ENCODE measurements at regions not wholly inside any gene's neighbourhood (a gene's known extent, or its start where the extent isn't known, plus 50 kb on each side); places are given as distances from the start of the nearest gene placed in this dataset.

DNA sequence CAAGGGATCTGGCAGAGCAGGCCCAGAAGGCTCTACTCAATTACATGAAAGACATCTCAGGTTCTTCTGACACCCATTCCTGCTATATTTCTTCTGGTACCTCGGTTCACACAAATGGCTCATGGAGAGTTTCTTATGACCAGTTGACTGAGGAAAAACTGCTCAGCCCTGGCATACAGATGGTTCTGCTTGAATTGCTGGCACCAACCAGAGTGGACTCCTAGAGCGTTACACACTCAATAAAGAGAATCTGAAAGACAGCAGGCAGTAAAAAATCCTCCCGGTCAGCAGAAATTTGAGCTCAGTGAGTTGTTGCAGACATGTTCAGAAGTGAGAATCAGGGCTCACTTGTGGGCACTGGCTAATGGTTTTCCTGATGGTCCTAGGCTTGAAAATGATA is 434.4 kb downstream of the TCERG1L start:
- FAIRE-seq, result no peak
- TF ChIP-seq TAF1 (IDR thresholded peaks at IDR 0.05; ENCODE audit: low read depth, low read length) (no peak), POU2F2 (IDR thresholded peaks at IDR 0.05; ENCODE audit: low read depth, low read length) (no peak), POLR2A (IDR thresholded peaks at IDR 0.05; ENCODE audit: low read depth, low read length) (no peak), PAX5 (IDR thresholded peaks at IDR 0.05; ENCODE audit: insufficient read depth, low read length, severe bottlenecking) (no peak), SPI1 (IDR thresholded peaks at IDR 0.05; ENCODE audit: low read depth, low read length) (no peak), POLR2AphosphoS5 (IDR thresholded peaks at IDR 0.05; ENCODE audit: low read depth, low read length) (no peak)
- no peak for DNase-seq (ENCODE audit: insufficient read length, low spot score)

DNA sequence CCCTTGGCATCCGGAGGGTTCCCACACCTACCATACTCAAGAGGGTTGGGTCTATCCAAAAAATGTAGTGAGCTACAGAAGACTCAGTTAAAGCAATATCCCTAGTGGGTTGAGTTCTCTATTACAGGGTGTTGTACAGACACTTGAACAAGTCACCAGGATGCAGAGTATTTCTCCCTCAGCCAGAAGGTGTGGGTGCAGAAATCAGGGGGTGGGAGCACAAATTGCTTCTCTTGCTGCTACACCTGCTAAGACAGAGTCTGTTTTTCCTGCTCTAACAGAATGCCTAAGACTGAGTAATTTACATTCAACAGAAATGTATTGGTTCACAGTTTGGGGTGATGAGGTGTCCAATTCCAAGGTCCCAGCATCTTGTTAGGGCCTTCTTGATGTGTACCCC is 433.4 kb downstream of the TCERG1L start:
- DNase-seq (ENCODE audit: insufficient read length, low spot score), result no peak
- FAIRE-seq, result no peak
- no peak for TF ChIP-seq POU2F2 (IDR thresholded peaks at IDR 0.05; ENCODE audit: low read depth, low read length)
- TF ChIP-seq PAX5 (IDR thresholded peaks at IDR 0.05; ENCODE audit: insufficient read depth, low read length, severe bottlenecking), result no peak
- TF ChIP-seq POLR2A (IDR thresholded peaks at IDR 0.05; ENCODE audit: low read depth, low read length), result no peak
- TF ChIP-seq TAF1 (IDR thresholded peaks at IDR 0.05; ENCODE audit: low read depth, low read length), result no peak
- TF ChIP-seq POLR2AphosphoS5 (IDR thresholded peaks at IDR 0.05; ENCODE audit: low read depth, low read length), result no peak
- no peak for TF ChIP-seq SPI1 (IDR thresholded peaks at IDR 0.05; ENCODE audit: low read depth, low read length)

GRCh38 chr10:130882906-130883305 is 428.6 kb downstream of the TCERG1L start:
- FAIRE-seq, result no peak

DNA sequence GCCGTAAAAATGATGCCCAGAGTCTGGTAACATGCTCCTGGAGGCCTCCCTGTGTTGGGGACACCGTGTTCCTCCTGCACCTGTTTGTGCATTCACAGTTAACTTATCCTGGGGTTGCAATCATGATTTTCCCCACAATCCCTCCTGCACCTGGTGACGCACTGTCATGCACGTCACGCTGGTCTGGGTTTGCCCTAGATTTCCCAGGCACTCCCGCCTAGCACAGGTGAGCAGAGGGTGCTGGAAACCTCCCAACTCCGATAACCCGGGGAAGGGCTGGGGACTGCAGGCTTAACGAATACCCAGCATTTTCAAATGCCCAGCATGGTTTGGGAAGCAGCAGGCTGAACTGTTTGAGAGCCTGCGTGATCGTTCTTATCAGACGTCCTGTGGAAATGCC is 427.1 kb downstream of the TCERG1L start:
- DNase-seq (ENCODE audit: insufficient read length, low spot score) (no peak), FAIRE-seq (no peak)
- no peak for TF ChIP-seq POLR2AphosphoS5 (IDR thresholded peaks at IDR 0.05; ENCODE audit: low read depth, low read length)
- no peak for TF ChIP-seq SPI1 (IDR thresholded peaks at IDR 0.05; ENCODE audit: low read depth, low read length)
- no peak for TF ChIP-seq TAF1 (IDR thresholded peaks at IDR 0.05; ENCODE audit: low read depth, low read length)
- TF ChIP-seq POLR2A (IDR thresholded peaks at IDR 0.05; ENCODE audit: low read depth, low read length), result no peak
- TF ChIP-seq POU2F2 (IDR thresholded peaks at IDR 0.05; ENCODE audit: low read depth, low read length), result no peak
- TF ChIP-seq PAX5 (IDR thresholded peaks at IDR 0.05; ENCODE audit: insufficient read depth, low read length, severe bottlenecking), result no peak

More at GRCh38 chr10:130882906-130883305, 428.6 kb downstream of the TCERG1L start:
- no peak for TF ChIP-seq POLR2A (IDR thresholded peaks at IDR 0.05; ENCODE audit: low read depth, low read length)
- no peak for TF ChIP-seq POU2F2 (IDR thresholded peaks at IDR 0.05; ENCODE audit: low read depth, low read length)
- no peak for TF ChIP-seq SPI1 (IDR thresholded peaks at IDR 0.05; ENCODE audit: low read depth, low read length)
- TF ChIP-seq PAX5 (IDR thresholded peaks at IDR 0.05; ENCODE audit: insufficient read depth, low read length, severe bottlenecking), result no peak
- TF ChIP-seq TAF1 (IDR thresholded peaks at IDR 0.05; ENCODE audit: low read depth, low read length), result no peak
- no peak for DNase-seq (ENCODE audit: insufficient read length, low spot score)

DNA sequence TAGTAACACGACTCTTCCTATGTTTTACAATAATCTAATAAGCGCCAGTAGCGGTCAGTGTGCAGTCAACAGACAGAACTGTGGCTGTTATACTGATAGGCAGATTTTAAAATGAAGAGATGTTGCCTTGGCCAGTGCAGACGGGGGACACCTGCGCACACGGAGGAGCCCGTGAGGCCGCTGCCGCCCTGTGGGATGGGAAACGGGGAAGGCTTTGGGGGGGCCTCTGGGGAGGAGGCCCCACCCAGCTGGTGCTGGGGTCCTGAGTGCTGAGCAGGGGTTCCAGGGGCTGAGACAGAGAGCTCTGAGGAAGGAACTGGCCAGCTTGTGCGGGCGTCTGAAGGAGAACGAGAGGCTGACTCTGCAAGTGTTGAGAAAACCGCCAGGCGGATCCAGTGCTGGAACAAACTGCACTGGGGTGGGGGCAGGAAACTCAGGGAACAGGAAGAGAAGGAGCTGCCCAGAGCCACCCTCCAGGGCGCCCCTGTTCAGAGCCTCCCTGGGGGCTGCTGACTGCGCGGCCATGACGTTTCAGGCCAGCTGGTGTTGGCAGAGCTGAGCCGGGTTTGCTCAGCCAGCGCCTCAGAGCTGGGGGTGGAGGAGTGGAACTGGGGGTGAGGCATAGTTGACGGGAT is 426.4 kb downstream of the TCERG1L start:
- TF ChIP-seq SPI1 (IDR thresholded peaks at IDR 0.05; ENCODE audit: low read depth, low read length), result no peak
- DNase-seq (ENCODE audit: insufficient read length, low spot score) (no peak), FAIRE-seq (no peak)

GRCh38 chr10:130887170-130887569 is 424.4 kb downstream of the TCERG1L start:
- DNase-seq (ENCODE audit: insufficient read length, low spot score) (no peak), FAIRE-seq (no peak)
- no peak for TF ChIP-seq SPI1 (IDR thresholded peaks at IDR 0.05; ENCODE audit: low read depth, low read length)
- TF ChIP-seq POLR2A (IDR thresholded peaks at IDR 0.05; ENCODE audit: low read depth, low read length), result no peak

GRCh38 chr10:130888493-130888892 is 423.0 kb downstream of the TCERG1L start:
- DNase-seq (ENCODE audit: insufficient read length, low spot score) (no peak), FAIRE-seq (no peak)
- TF ChIP-seq TAF1 (IDR thresholded peaks at IDR 0.05; ENCODE audit: low read depth, low read length), result no peak

DNA sequence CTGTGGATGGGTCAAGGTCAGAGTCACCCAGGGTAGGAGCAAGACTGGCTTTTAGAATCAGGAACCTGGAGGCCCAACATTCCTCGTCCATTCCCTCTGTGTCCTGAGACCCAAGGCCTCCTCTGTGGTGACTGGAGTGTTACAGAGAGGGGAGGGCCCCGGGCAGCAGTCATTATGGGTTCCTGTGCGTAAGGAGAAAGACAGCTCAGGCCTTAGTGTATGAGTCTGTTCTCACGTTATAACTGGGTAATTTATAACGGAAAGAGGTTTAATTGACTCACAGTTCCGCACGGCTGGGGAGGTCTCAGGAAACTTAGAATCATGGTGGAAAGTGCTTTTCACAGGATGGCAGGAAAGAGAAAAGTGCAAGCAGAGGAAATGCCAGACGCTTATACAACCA is 422.3 kb downstream of the TCERG1L start:
- DNase-seq (ENCODE audit: insufficient read length, low spot score) (no peak), FAIRE-seq (no peak)
- TF ChIP-seq SPI1 (IDR thresholded peaks at IDR 0.05; ENCODE audit: low read depth, low read length), result no peak
- TF ChIP-seq PAX5 (IDR thresholded peaks at IDR 0.05; ENCODE audit: insufficient read depth, low read length, severe bottlenecking), result no peak

- DNase-seq (ENCODE audit: insufficient read length, low spot score) (no peak), FAIRE-seq (no peak)
- no peak for TF ChIP-seq SPI1 (IDR thresholded peaks at IDR 0.05; ENCODE audit: low read depth, low read length)
Observed at GRCh38 chr10:130889780-130890179, 421.7 kb downstream of the TCERG1L start.

- no peak for DNase-seq (ENCODE audit: insufficient read length, low spot score)
Observed at GRCh38 chr10:130891066-130891465, 420.5 kb downstream of the TCERG1L start.

DNA sequence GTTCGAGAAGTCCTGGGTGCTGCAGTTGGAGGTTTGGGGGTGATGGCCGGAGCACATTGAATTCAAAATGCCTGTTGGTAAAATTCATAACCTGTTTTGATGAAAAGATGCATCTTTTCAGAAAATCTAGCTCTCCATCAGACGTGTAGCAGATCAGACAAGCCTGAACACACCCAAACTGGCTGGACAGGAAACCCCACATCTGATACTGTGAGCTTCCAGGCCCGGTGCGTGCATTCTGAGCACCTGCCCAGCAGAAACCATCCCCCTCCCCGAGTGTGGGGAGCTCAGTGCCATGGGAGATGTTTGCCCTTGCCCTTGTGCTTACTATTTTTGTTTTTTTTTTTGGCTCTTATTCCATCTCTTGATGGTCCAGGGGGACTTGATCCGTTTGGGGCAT is 417.1 kb downstream of the TCERG1L start:
- no peak for FAIRE-seq
- TF ChIP-seq POLR2A (IDR thresholded peaks at IDR 0.05; ENCODE audit: low read depth, low read length) (no peak), TAF1 (IDR thresholded peaks at IDR 0.05; ENCODE audit: low read depth, low read length) (no peak), SPI1 (IDR thresholded peaks at IDR 0.05; ENCODE audit: low read depth, low read length) (no peak), POU2F2 (IDR thresholded peaks at IDR 0.05; ENCODE audit: low read depth, low read length) (no peak), POLR2AphosphoS5 (IDR thresholded peaks at IDR 0.05; ENCODE audit: low read depth, low read length) (no peak), PAX5 (IDR thresholded peaks at IDR 0.05; ENCODE audit: insufficient read depth, low read length, severe bottlenecking) (no peak)
- no peak for DNase-seq (ENCODE audit: insufficient read length, low spot score)

More at GRCh38 chr10:130891066-130891465, 420.5 kb downstream of the TCERG1L start:
- FAIRE-seq, result no peak
- TF ChIP-seq POU2F2 (IDR thresholded peaks at IDR 0.05; ENCODE audit: low read depth, low read length) (no peak), PAX5 (IDR thresholded peaks at IDR 0.05; ENCODE audit: insufficient read depth, low read length, severe bottlenecking) (no peak), POLR2A (IDR thresholded peaks at IDR 0.05; ENCODE audit: low read depth, low read length) (no peak), TAF1 (IDR thresholded peaks at IDR 0.05; ENCODE audit: low read depth, low read length) (no peak), SPI1 (IDR thresholded peaks at IDR 0.05; ENCODE audit: low read depth, low read length) (no peak), POLR2AphosphoS5 (IDR thresholded peaks at IDR 0.05; ENCODE audit: low read depth, low read length) (no peak)
